GM21717 (cell line): ENCODE measurements at regions not wholly inside any gene's neighbourhood (a gene's known extent, or its start where the extent isn't known, plus 50 kb on each side); places are given as distances from the start of the nearest gene placed in this dataset.
"Not testable (repeated sequence)": the region's sequence is repeated elsewhere in the genome, so short reads cannot be mapped to it uniquely, and the experiment has no call there.

Experiments used
- ATAC-seq: cut with Tn5 transposase; IDR thresholded peaks from one replicate; pipeline ENCODE4 v1.9.1; 2021; ENCODE audit warnings: mild to moderate bottlenecking, moderate library complexity; ENCODE audit not compliant: unreplicated experiment

- not testable (repeated sequence) for ATAC-seq
Observed at GRCh38 chr6:86478316-86478715, 459.0 kb upstream of the HTR1E start.

GRCh38 chr6:86477500-86478148, 459.7 kb upstream of the HTR1E start:
- ATAC-seq = no peak

GRCh38 chr6:86476311-86476710, 461.0 kb upstream of the HTR1E start:
- no peak for ATAC-seq

- no peak for ATAC-seq
Observed at GRCh38 chr6:86474081-86474480, 463.2 kb upstream of the HTR1E start.

GRCh38 chr6:86471791-86472190, 465.5 kb upstream of the HTR1E start:
- ATAC-seq = no peak

- ATAC-seq = no peak
Observed at GRCh38 chr6:86459978-86460377, 477.4 kb upstream of the HTR1E start.

- ATAC-seq = no peak
Observed at GRCh38 chr6:86456821-86457220, 480.5 kb upstream of the HTR1E start.

GRCh38 chr6:86453232-86453631, 484.1 kb upstream of the HTR1E start:
- no peak for ATAC-seq

GRCh38 chr6:86448398-86448797, 488.9 kb upstream of the HTR1E start:
- ATAC-seq = no peak

GRCh38 chr6:86440608-86441007, 496.7 kb upstream of the HTR1E start:
- no peak for ATAC-seq

GRCh38 chr6:86423571-86423970, 513.8 kb upstream of the HTR1E start:
- ATAC-seq = no peak

- no peak for ATAC-seq
Observed at GRCh38 chr6:86412057-86412456, 525.3 kb upstream of the HTR1E start.

- ATAC-seq = no peak
Observed at GRCh38 chr6:86407128-86407527, 530.2 kb upstream of the HTR1E start.

- not testable (repeated sequence) for ATAC-seq
Observed at GRCh38 chr6:86392850-86393249, 544.5 kb upstream of the HTR1E start.

GRCh38 chr6:86380571-86381125, 556.7 kb upstream of the HTR1E start:
- ATAC-seq = no peak

GRCh38 chr6:86357877-86358276, 579.5 kb upstream of the HTR1E start:
- ATAC-seq = no peak

GRCh38 chr6:86355271-86355670, 582.1 kb upstream of the HTR1E start:
- ATAC-seq = no peak

GRCh38 chr6:86331919-86332318, 605.4 kb upstream of the HTR1E start:
- no peak for ATAC-seq

GRCh38 chr6:86331265-86331840, 606.0 kb upstream of the HTR1E start:
- no peak for ATAC-seq

- ATAC-seq = no peak
Observed at GRCh38 chr6:86306210-86306609, 631.1 kb upstream of the HTR1E start.

- no peak for ATAC-seq
Observed at GRCh38 chr6:86285876-86286275, 643.2 kb upstream of the SYNCRIP start.

GRCh38 chr6:86284809-86285480, 642.3 kb upstream of the SYNCRIP start:
- not testable (repeated sequence) for ATAC-seq
